HCT116 (cell line): ENCODE measurements at regions not wholly inside any gene's neighbourhood (a gene's known extent, or its start where the extent isn't known, plus 50 kb on each side); places are given as distances from the start of the nearest gene placed in this dataset.
A peak's percentile ranks its signal among the peaks of the same experiment; 100 is the strongest.

Experiments
- ATAC-seq: fragments of 200-7000 bp; cut with Tn5 transposase; 2 replicates; pipeline ENCODE4 v1.9.1; 2020; ENCODE audit warnings: mild to moderate bottlenecking, moderate library complexity
- BruUV-seq: library from RNA; stranded (reverse); fragments of 400-500 nt; replicated peaks from 2 replicates; lab custom pipeline; 2021; lab: Mats Ljungman, UMichigan
- CTCF ChIA-PET: fragments of 300-600 bp; sonication (Branson Sonifier 250); formaldehyde crosslinking; loops from one replicate; lab custom pipeline; 2021; ENCODE audit warnings: antibody characterized with exemption; lab: Charles Lee
- POLR2A ChIA-PET: fragments of 300-600, 350-600 bp; sonication (Branson Sonifier 250); formaldehyde crosslinking; loops from one replicate; lab custom pipeline; 2021; ENCODE audit warnings: antibody characterized with exemption; lab: Charles Lee
- RAD21 ChIA-PET, 2 experiments: fragments of 300-600 bp; sonication (Branson Sonifier 250); formaldehyde crosslinking; loops; one replicate each; lab custom pipeline; 2023; ENCODE audit warnings: low total read pairs in 2 of 2; ENCODE audit not compliant: uncharacterized antibody in 2 of 2, unreplicated experiment in 2 of 2, low non-redundant PET in 1 of 2; lab: Charles Lee
- DNase-seq: peaks from one replicate; pipeline ENCODE4 v3.0.0-alpha.2; 2010; ENCODE audit warnings: low read depth, low spot score
- H2AFZ ChIP-seq: fragments of 200-600 bp; shearing (Covaris generic), sonication (generic); 2 replicates; pipeline ENCODE4 v1.6.1; 2017; ENCODE audit warnings: low read depth, mixed run types, mixed read lengths, antibody characterized with exemption, low read length; ENCODE audit not compliant: poor library complexity, severe bottlenecking
- H3K27ac ChIP-seq: 2 replicates; pipeline ENCODE4 v1.5.1; 2012; ENCODE audit warnings: low read depth, low read length
- H3K27me3 ChIP-seq: fragments of 200-600 bp; sonication (generic); 2 replicates; pipeline ENCODE4 v1.6.1; 2016; ENCODE audit warnings: mixed run types, low read length, mixed read lengths; ENCODE audit not compliant: insufficient read depth
- H3K36me3 ChIP-seq, 2 experiments: fragments of 200-500 bp in 1 of 2; fragments of 200-600 bp in 1 of 2; sonication (Bioruptor generic) in 1 of 2; sonication (generic) in 1 of 2; 2 replicates each; pipeline versions ENCODE4 v1.5.1 to v1.6.1; 2014 to 2016; ENCODE audit warnings: low read length in 2 of 2, inconsistent platforms in 1 of 2, mixed read lengths in 1 of 2, mixed run types in 1 of 2; ENCODE audit not compliant: insufficient read depth in 2 of 2, control insufficient read depth in 1 of 2
- H3K4me1 ChIP-seq, 2 experiments: fragments of 200-600 bp in 1 of 2; sonication (generic) in 1 of 2; 2 replicates each; pipeline versions ENCODE4 v1.5.1 to v1.6.1; 2012 to 2017; ENCODE audit warnings: low read length in 2 of 2, inconsistent platforms in 1 of 2, mild to moderate bottlenecking in 1 of 2, mixed read lengths in 1 of 2, mixed run types in 1 of 2, moderate library complexity in 1 of 2; ENCODE audit not compliant: insufficient read depth in 2 of 2, control insufficient read depth in 1 of 2
- H3K4me2 ChIP-seq: fragments of 200-600 bp; sonication (generic); 2 replicates; pipeline ENCODE4 v1.6.1; 2017; ENCODE audit warnings: mixed run types, low read length, mixed read lengths
- H3K4me3 ChIP-seq, 2 experiments: fragments of 200-600 bp in 1 of 2; sonication (generic) in 1 of 2; replicated peaks in 1 of 2; 2 replicates each; pipeline ENCODE4 v1.5.1; 2011 to 2016; ENCODE audit warnings: low read length in 2 of 2, control low read depth in 1 of 2, low read depth in 1 of 2, mild to moderate bottlenecking in 1 of 2, mixed read lengths in 1 of 2, mixed run types in 1 of 2
- H3K79me2 ChIP-seq: fragments of 200-600 bp; sonication (generic); 2 replicates; pipeline ENCODE4 v1.6.1; 2017; ENCODE audit warnings: mild to moderate bottlenecking, mixed run types, low read length, moderate library complexity, mixed read lengths; ENCODE audit not compliant: insufficient read depth
- H3K9ac ChIP-seq: fragments of 200-600 bp; sonication (generic); 2 replicates; pipeline ENCODE4 v1.6.1; 2016; ENCODE audit warnings: low read length, mixed read lengths
- H3K9me2 ChIP-seq: fragments of 200-600 bp; sonication (generic), shearing (Covaris generic); 2 replicates; pipeline ENCODE4 v1.6.1; 2017; ENCODE audit warnings: mixed run types, mild to moderate bottlenecking, moderate library complexity; ENCODE audit not compliant: insufficient read depth
- H3K9me3 ChIP-seq, 2 experiments: fragments of 200-500 bp in 1 of 2; fragments of 200-600 bp in 1 of 2; sonication (Bioruptor generic) in 1 of 2; sonication (generic) in 1 of 2; 2 replicates each; pipeline ENCODE4 v1.6.1; 2014 to 2017; ENCODE audit warnings: low read length in 2 of 2, mixed read lengths in 2 of 2, inconsistent platforms in 1 of 2, low read depth in 1 of 2, mild to moderate bottlenecking in 1 of 2, mixed run types in 1 of 2, moderate library complexity in 1 of 2; ENCODE audit not compliant: control insufficient read depth in 1 of 2, insufficient read depth in 1 of 2
- H4K20me1 ChIP-seq: fragments of 200-600 bp; sonication (generic), shearing (Covaris generic); 2 replicates; pipeline ENCODE4 v1.6.1; 2017; ENCODE audit warnings: mixed run types, mild to moderate bottlenecking, moderate library complexity; ENCODE audit not compliant: insufficient read depth
- CBX3 ChIP-seq: IDR thresholded peaks from 2 replicates; pipeline ENCODE4 v1.6.1; 2012; ENCODE audit warnings: low read depth
- ELF1 ChIP-seq: IDR thresholded peaks from 2 replicates; pipeline ENCODE4 v1.6.1; 2012; ENCODE audit warnings: low read depth, borderline replicate concordance
- EZH2 ChIP-seq: fragments of 200-600 bp; sonication (generic); IDR thresholded peaks from 2 replicates; pipeline ENCODE4 v1.6.1; 2017; ENCODE audit warnings: antibody characterized with exemption, mixed run types
- JUND ChIP-seq: IDR thresholded peaks from 2 replicates; pipeline ENCODE4 v1.6.1; 2012
- POLR2A ChIP-seq: IDR thresholded peaks from 2 replicates; pipeline ENCODE4 v1.7.0; 2011; ENCODE audit warnings: borderline replicate concordance; ENCODE audit not compliant: insufficient read depth, insufficient read length; ENCODE audit errors: extremely low read depth
- POLR2AphosphoS5 ChIP-seq: IDR thresholded peaks from 2 replicates; pipeline ENCODE4 v1.6.1; 2011; ENCODE audit warnings: mild to moderate bottlenecking, low read depth, low read length, moderate library complexity
- SIN3A ChIP-seq: IDR thresholded peaks from 2 replicates; pipeline ENCODE4 v1.6.1; 2012; ENCODE audit warnings: low read depth
- SP1 ChIP-seq: IDR thresholded peaks from 2 replicates; pipeline ENCODE4 v1.6.1; 2012; ENCODE audit warnings: low read depth
- SRF ChIP-seq: IDR thresholded peaks from 2 replicates; pipeline ENCODE4 v1.6.1; 2012; ENCODE audit warnings: low read depth
- TCF7L2 ChIP-seq: IDR thresholded peaks from 2 replicates; pipeline ENCODE4 v1.7.0; 2011; ENCODE audit warnings: borderline replicate concordance, inconsistent platforms; ENCODE audit not compliant: insufficient read depth, insufficient read length; ENCODE audit errors: extremely low read depth
- intact Hi-C: fragments of 100-400 bp; cut with micrococcal nuclease; formaldehyde crosslinking; loops from 2 replicates; pipeline ENCODE4 v1.10.0; 2022
- TF ChIP-seq, protein P1 (sequence below): IDR thresholded peaks from 2 replicates; pipeline ENCODE4 v1.6.1; 2012
- TF ChIP-seq, protein P2 (sequence below), 3 experiments: fragments of 200-600 bp in 1 of 3; sonication (generic) in 1 of 3; IDR thresholded peaks in 2 of 3; conservative IDR thresholded peaks in 1 of 3; 2 replicates each; pipeline ENCODE4 v1.5.1; 2012 to 2017; ENCODE audit warnings: low read depth in 2 of 3, low read length in 2 of 3, antibody characterized with exemption in 1 of 3, borderline replicate concordance in 1 of 3, control low read depth in 1 of 3, mild to moderate bottlenecking in 1 of 3, mixed read lengths in 1 of 3, mixed run types in 1 of 3, moderate library complexity in 1 of 3; ENCODE audit not compliant: insufficient read depth in 1 of 3
- TF ChIP-seq, protein P3 (sequence below): IDR thresholded peaks from 2 replicates; pipeline ENCODE4 v1.6.1; 2012

DNA sequence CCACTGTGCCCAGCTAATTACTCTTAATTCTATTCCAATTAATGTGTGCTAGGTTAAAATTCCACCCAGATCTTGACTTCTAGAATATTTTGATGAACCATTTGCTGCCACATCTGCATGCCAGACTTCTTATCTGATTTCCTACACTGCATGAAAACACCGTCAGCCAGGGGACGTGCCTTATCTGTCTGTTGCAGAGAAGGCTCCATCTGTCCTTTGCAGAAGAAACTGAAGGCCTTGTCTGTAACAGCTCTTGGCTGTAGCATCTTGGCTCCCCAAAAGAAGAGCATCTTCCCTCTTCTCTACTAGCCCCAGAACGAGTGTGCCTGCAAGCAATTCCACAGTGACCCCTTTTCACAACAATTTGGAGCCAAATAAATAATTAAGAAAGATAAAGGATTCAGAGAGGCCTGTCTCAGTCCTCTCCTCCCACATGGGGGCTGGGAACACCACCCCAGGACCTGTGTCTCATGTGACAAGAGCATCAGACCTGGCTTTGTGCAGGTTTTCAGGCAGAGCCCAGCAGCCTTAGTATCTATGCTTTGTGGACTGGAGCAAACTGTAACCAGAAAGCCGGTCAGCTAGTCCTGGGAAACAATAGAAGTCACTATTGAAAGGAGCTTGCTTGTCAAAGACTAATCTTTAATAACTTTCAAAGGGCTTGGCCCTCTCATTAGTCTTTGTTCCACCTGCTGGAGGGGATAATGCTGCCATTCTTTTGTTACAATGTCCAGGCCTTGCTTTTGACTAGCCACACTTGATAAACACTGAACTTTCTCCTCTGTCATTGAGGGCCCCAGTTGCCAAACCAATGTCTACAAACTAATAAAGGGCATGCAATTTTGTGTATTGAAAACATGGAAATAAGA is 84.0 kb upstream of the NEUROD1 start:
- no peaks in the 10 kb centered on the region for H3K27me3 ChIP-seq
- CTCF ChIA-PET = interaction anchor here (0.8 kb wide), 1 partner anchor 16 kb away, joined by 3 read pairs; no protein-coding TSS in a partner anchor
- H4K20me1 ChIP-seq = no peaks in the 10 kb centered on the region
- RAD21 ChIA-PET = no interaction called here
- POLR2A ChIA-PET = interaction anchor here (0.7 to 1.6 kb wide), 4 partner anchors 10 to 136 kb away, joined by 3 to 6 read pairs (median 4); no protein-coding TSS in a partner anchor
- no peaks in the 10 kb centered on the region for H3K79me2 ChIP-seq
- no peaks in the 10 kb centered on the region for H3K9me3 ChIP-seq
- H3K36me3 ChIP-seq = no peaks in the 10 kb centered on the region
- no peak overlapping the region for H3K9ac ChIP-seq
- no peak for DNase-seq
- peak overlapping the region; percentile 41 for H3K27ac ChIP-seq
- TF ChIP-seq POLR2A (no peak), SP1 (no peak), JUND (no peak), EZH2 (no peak), CBX3 (no peak), SIN3A (no peak), POLR2AphosphoS5 (no peak), SRF (no peak), ELF1 (no peak), TCF7L2 (no peak)
- TF ChIP-seq, protein P1, sequence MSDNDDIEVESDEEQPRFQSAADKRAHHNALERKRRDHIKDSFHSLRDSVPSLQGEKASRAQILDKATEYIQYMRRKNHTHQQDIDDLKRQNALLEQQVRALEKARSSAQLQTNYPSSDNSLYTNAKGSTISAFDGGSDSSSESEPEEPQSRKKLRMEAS = no peak
- TF ChIP-seq, protein P2, sequence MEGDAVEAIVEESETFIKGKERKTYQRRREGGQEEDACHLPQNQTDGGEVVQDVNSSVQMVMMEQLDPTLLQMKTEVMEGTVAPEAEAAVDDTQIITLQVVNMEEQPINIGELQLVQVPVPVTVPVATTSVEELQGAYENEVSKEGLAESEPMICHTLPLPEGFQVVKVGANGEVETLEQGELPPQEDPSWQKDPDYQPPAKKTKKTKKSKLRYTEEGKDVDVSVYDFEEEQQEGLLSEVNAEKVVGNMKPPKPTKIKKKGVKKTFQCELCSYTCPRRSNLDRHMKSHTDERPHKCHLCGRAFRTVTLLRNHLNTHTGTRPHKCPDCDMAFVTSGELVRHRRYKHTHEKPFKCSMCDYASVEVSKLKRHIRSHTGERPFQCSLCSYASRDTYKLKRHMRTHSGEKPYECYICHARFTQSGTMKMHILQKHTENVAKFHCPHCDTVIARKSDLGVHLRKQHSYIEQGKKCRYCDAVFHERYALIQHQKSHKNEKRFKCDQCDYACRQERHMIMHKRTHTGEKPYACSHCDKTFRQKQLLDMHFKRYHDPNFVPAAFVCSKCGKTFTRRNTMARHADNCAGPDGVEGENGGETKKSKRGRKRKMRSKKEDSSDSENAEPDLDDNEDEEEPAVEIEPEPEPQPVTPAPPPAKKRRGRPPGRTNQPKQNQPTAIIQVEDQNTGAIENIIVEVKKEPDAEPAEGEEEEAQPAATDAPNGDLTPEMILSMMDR (IDR thresholded peaks at IDR 0.05 in 2 of 3, conservative IDR thresholded peaks at IDR 0.05 in 1 of 3; ENCODE audit: borderline replicate concordance in 1 of 3, insufficient read depth in 1 of 3, low read depth in 2 of 3, low read length in 2 of 3) = no peak
- TF ChIP-seq, protein P3, sequence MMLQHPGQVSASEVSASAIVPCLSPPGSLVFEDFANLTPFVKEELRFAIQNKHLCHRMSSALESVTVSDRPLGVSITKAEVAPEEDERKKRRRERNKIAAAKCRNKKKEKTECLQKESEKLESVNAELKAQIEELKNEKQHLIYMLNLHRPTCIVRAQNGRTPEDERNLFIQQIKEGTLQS = no peak
- H3K9me2 ChIP-seq = no peaks in the 10 kb centered on the region
- no TSS peak for BruUV-seq
- H3K4me3 ChIP-seq = no peak overlapping the region
- no peak overlapping the region for H3K4me2 ChIP-seq
- intact Hi-C loops = no loop called here
- no peak overlapping the region for H2AFZ ChIP-seq
- peak; percentile 35 for ATAC-seq
- peaks cover 20 to 32% of the 10 kb centered on the region in 2 experiments for H3K4me1 ChIP-seq
